ENCODE measurements at regions not wholly inside any gene's neighbourhood (a gene's known extent, or its start where the extent isn't known, plus 50 kb on each side); places are given as distances from the start of the nearest gene placed in this dataset.
"Not testable (repeated sequence)": the region's sequence is repeated elsewhere in the genome, so short reads cannot be mapped to it uniquely, and the experiment has no call there.

DNA sequence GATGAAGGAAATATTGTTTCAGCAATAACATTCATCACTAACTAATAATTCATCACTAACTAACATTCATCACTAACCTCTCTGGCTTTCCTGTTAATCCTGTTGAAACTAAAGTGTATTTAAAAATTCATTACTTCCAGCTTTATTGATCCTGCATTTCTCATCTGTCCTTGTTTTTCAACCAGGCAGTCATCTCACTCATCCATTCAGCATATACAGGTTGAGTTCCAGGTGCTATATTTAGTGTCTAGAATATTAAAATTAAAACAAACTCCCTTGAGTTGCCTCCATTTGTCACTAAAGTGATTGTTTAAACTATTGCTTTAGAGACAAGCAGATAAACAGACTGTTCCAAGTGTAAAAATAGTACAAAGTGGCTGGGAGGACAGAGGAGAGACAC is 58.1 kb downstream of the ATXN7L3B start:
- Histone ChIP-seq H3K27me3 (replicated peaks) (no peaks in the 10 kb centered on the region), H3K27ac (no peak overlapping the region), H3K4me3 (ENCODE audit: low read depth, low read length) (no peak overlapping the region), H3K36me3 (replicated peaks) (no peaks in the 10 kb centered on the region)
- in situ Hi-C loops (cut with HindIII; ENCODE audit: low pct_ligation_motif_present, low sequenced_read_pairs): no loop called here
- DNase-seq: no peak
- TF ChIP-seq, protein P1, sequence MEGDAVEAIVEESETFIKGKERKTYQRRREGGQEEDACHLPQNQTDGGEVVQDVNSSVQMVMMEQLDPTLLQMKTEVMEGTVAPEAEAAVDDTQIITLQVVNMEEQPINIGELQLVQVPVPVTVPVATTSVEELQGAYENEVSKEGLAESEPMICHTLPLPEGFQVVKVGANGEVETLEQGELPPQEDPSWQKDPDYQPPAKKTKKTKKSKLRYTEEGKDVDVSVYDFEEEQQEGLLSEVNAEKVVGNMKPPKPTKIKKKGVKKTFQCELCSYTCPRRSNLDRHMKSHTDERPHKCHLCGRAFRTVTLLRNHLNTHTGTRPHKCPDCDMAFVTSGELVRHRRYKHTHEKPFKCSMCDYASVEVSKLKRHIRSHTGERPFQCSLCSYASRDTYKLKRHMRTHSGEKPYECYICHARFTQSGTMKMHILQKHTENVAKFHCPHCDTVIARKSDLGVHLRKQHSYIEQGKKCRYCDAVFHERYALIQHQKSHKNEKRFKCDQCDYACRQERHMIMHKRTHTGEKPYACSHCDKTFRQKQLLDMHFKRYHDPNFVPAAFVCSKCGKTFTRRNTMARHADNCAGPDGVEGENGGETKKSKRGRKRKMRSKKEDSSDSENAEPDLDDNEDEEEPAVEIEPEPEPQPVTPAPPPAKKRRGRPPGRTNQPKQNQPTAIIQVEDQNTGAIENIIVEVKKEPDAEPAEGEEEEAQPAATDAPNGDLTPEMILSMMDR (IDR thresholded peaks at IDR 0.05; ENCODE audit: low read depth, low read length, missing control alignments): no peak

DNA sequence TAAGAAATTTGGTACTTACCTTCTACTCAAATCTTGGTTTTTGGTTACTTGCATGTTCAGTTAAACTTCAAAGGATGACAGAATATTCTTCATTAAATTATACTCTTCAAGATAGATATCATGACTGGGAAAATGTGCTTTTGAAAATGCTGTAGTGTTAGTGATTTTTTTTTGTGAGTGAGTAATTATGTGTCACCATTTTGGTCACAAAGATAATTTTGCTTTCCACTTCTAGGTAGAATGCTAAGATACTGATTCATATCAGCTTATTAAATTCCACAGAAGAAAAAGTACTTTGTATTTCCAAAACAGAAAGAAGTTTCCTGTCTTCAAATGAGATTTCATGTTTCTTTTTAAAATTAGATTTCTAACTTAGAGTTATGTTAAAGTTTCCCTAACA is 61.2 kb downstream of the ATXN7L3B start:
- TF ChIP-seq, protein P1 (IDR thresholded peaks at IDR 0.05; ENCODE audit: low read depth, low read length, missing control alignments): no peak
- Histone ChIP-seq H3K4me3 (ENCODE audit: low read depth, low read length) (no peak overlapping the region), H3K27me3 (replicated peaks) (no peaks in the 10 kb centered on the region), H3K27ac (no peak overlapping the region), H3K36me3 (replicated peaks) (no peaks in the 10 kb centered on the region)
- in situ Hi-C loops (cut with HindIII; ENCODE audit: low pct_ligation_motif_present, low sequenced_read_pairs): no loop called here
- DNase-seq: no peak

DNA sequence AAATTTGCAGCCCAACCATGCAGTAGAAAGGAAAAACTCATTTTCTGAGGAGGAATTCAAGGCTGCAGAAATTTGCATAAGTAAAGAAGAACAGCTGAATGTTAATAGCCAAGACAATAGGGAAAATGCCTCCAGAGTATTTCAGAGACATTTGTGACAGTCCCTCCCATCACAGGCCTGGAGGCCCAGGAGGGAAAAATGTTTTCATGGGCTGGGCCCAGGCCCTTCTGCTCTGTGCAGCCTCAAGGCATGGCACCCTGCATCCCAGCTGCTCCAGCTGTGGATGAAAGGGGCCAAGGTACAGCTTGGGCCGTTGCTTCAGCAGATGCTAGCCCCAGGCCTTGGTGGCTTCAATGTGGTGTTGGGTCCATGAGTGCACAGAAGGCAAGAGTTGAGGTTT is 62.3 kb downstream of the ATXN7L3B start:
- Histone ChIP-seq H3K27ac (no peak overlapping the region), H3K4me3 (ENCODE audit: low read depth, low read length) (no peak overlapping the region), H3K27me3 (replicated peaks) (no peaks in the 10 kb centered on the region), H3K36me3 (replicated peaks) (no peaks in the 10 kb centered on the region)
- no peak for DNase-seq
- TF ChIP-seq, protein P1 (IDR thresholded peaks at IDR 0.05; ENCODE audit: low read depth, low read length, missing control alignments): no peak
- in situ Hi-C loops (cut with HindIII; ENCODE audit: low pct_ligation_motif_present, low sequenced_read_pairs): no loop called here

DNA sequence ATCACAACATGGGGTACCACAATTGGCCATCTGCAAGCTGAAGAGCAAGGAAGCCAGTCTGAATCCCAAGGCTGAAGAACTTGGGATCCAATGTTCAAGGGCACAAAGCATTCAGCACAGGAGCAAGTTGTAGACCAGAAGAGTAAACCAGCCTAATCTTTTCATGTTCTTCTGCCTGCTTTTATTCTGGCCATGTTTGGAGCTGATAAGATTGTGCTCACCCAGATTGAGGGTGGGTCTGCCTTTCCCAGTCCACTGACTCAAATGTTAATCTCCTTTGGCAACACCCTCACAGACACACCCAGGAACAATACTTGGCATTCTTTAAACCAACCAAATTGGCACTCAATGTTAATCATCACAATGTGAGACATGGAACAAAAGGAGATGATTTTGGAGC is 63.2 kb downstream of the ATXN7L3B start:
- DNase-seq; H3K27me3 ChIP-seq (replicated peaks); H3K27ac ChIP-seq; H3K4me3 ChIP-seq (ENCODE audit: low read depth, low read length); H3K36me3 ChIP-seq (replicated peaks); in situ Hi-C loops (cut with HindIII; ENCODE audit: low pct_ligation_motif_present, low sequenced_read_pairs): not testable (repeated sequence)

DNA sequence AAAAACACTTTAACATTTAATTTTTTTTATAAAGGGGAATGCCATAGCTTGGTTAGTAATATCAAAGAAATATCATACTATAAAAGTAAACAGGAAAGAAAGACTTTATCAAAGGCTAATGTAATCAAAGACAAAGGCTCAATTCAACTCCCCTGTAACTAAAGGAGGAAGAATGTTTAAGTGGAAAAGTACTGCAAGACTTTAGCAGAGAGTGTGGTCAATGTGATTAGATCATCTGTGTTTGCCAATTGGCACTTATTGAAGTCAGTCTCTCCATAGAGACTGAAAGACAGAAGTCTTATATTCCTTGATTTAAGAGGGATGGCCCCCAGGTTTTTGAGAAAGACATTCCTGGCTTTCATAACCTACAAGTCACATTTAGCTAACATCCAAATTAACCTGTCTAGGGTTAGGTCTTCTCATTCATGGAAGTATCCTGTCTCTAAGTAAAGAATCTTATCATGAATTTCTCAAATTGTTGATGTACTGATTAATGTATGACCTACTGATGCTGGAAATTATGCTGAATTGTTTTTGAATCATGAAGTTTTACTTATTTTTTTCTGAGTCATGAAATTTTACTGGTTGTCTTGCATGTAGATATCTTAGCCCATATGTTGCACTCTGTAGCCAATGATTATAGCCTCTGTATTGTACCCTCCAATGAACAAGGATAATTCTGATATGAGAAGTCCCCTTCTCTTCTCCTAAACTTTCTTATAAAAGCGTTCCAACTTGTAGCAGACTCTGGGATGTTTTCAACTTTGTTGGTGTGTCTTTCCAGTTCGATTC is 65.4 kb downstream of the ATXN7L3B start:
- in situ Hi-C loops (cut with HindIII; ENCODE audit: low pct_ligation_motif_present, low sequenced_read_pairs): no loop called here
- Histone ChIP-seq H3K4me3 (ENCODE audit: low read depth, low read length) (no peak overlapping the region), H3K27ac (no peak overlapping the region), H3K27me3 (replicated peaks) (no peaks in the 10 kb centered on the region), H3K36me3 (replicated peaks) (no peaks in the 10 kb centered on the region)
- TF ChIP-seq, protein P1 (IDR thresholded peaks at IDR 0.05; ENCODE audit: low read depth, low read length, missing control alignments): no peak
- no peak for DNase-seq

DNA sequence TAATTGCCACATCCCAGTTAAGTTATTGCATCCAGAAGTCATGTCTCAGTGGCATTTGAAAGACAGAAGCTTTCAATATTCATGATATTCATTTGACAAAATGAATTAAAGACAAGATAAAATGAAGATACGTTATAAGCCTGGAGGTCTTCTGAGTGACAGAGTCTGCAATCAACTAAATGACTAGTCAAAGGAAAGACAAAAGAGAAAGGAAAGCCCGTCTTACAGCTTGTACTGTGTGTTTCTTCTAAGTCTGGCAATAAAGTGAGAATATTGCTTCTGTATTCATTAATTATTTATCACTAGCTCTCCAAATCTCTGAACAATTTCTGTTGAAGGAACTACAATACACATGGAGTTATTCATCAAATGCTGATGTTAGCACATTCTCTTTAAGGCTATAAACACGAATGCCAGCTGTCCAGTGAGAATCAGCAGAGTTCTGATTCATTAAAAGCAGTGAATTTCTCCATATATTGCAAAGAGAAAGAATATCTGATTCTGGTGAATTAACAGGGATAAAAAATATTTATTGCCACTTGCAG is 70.7 kb downstream of the ATXN7L3B start:
- no peak for DNase-seq
- H3K36me3 ChIP-seq (replicated peaks): no peaks in the 10 kb centered on the region
- in situ Hi-C loops (cut with HindIII; ENCODE audit: low pct_ligation_motif_present, low sequenced_read_pairs): no loop called here
- no peak overlapping the region for H3K4me3 ChIP-seq (ENCODE audit: low read depth, low read length)
- no peaks in the 10 kb centered on the region for H3K27me3 ChIP-seq (replicated peaks)
- H3K27ac ChIP-seq: no peak overlapping the region
- TF ChIP-seq, protein P1 (IDR thresholded peaks at IDR 0.05; ENCODE audit: low read depth, low read length, missing control alignments): no peak

All from brain microvascular endothelial cell (primary cell).